ENCODE measurements at regions not wholly inside any gene's neighbourhood (a gene's known extent, or its start where the extent isn't known, plus 50 kb on each side); places are given as distances from the start of the nearest gene placed in this dataset.

- TF ChIP-seq SUZ12 (IDR thresholded peaks at IDR 0.05; ENCODE audit: extremely low read depth, insufficient read depth, insufficient read length) (no peak), YY1 (IDR thresholded peaks at IDR 0.05; ENCODE audit: insufficient read depth, insufficient read length) (no peak), ZNF274 (IDR thresholded peaks at IDR 0.05; ENCODE audit: low read depth, low read length) (no peak)
Measured at GRCh38 chr18:39841482-39842365, 2113.3 kb upstream of the PIK3C3 start.

Data from NT2/D1 (cell line).